ENCODE measurements at regions not wholly inside any gene's neighbourhood (a gene's known extent, or its start where the extent isn't known, plus 50 kb on each side); places are given as distances from the start of the nearest gene placed in this dataset.

DNA sequence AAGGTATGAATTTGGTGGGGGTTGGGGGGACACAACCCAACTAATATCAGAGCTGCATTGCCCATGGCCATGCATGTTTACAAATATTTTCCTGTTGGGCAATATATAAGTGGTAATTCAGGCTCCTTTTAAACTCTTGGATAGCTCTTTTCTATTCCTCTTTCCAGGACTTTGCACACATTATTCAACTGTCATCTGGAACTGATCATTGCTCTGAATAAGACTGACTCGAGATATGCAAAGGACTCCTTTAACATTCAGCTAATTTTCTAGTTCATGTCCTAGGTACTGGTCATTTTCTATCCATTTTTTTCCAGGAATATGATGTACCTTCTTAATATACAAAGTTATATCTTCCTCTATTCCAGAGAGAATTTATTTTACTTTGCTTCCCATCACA, 89.5 kb upstream of the STK32A start:
- H2AFZ ChIP-seq (ENCODE audit: low read depth, low read length): no peak overlapping the region
- ChIA-PET POLR2A (no interaction called here), CTCF (interaction anchor here (0.6 kb wide), 1 partner anchor 44 kb away, joined by 3 read pairs; no protein-coding TSS in a partner anchor)
- no peak for FAIRE-seq
- no TSS peak for BruUV-seq (replicated peaks)
- intact Hi-C loops (cut with micrococcal nuclease) (no loop called here), dilution Hi-C loops (cut with MboI; ENCODE audit: extremely low pct_ligation_motif_present, low sequenced_read_pairs) (no loop called here)
- no peaks in the 10 kb centered on the region for H3K9me1 ChIP-seq (replicated peaks; ENCODE audit: control insufficient read depth, extremely low read depth, insufficient read depth, low read length)
- no peaks in the 10 kb centered on the region for H4K20me1 ChIP-seq (replicated peaks; ENCODE audit: control insufficient read depth, extremely low read depth, insufficient read depth, low read length)
- H3K27ac ChIP-seq (ENCODE audit: insufficient read depth, low read depth, low read length): no peak overlapping the region
- no peaks in the 10 kb centered on the region for H3K79me2 ChIP-seq (ENCODE audit: control insufficient read depth, insufficient read depth, low read length)
- no peak overlapping the region for H3K4me2 ChIP-seq (ENCODE audit: insufficient read depth, low read length)
- H3K27me3 ChIP-seq (ENCODE audit: control insufficient read depth in 2 of 2, insufficient read depth in 2 of 2, low read length in 2 of 2): no peaks in the 10 kb centered on the region
- H3K4me3 ChIP-seq (replicated peaks in 1 of 3; ENCODE audit: insufficient read depth in 1 of 3, low read depth in 1 of 3, low read length in 3 of 3): no peak overlapping the region
- H3K36me3 ChIP-seq (ENCODE audit: control insufficient read depth in 2 of 2, extremely low read depth in 1 of 2, insufficient read depth in 2 of 2, low read length in 2 of 2): no peaks in the 10 kb centered on the region
- no peaks in the 10 kb centered on the region for H3K4me1 ChIP-seq (ENCODE audit: control insufficient read depth, extremely low read depth, insufficient read depth, low read length)
- H3K9me3 ChIP-seq (replicated peaks; ENCODE audit: control insufficient read depth, insufficient read depth, low read length): no peaks in the 10 kb centered on the region
- no peak for DNase-seq (ENCODE audit: low read depth, low spot score)
- no peak overlapping the region for H3K9ac ChIP-seq (replicated peaks; ENCODE audit: extremely low read depth, insufficient read depth, low read length)
- TF ChIP-seq GATA2 (IDR thresholded peaks at IDR 0.05; ENCODE audit: insufficient read depth, insufficient read length, low read depth, low read length) (no peak), POLR2A (IDR thresholded peaks at IDR 0.05; ENCODE audit: low read depth, low read length) (no peak), POLR2AphosphoS5 (IDR thresholded peaks at IDR 0.05; ENCODE audit: insufficient read depth, low read depth, low read length) (no peak), EZH2 (IDR thresholded peaks at IDR 0.05; ENCODE audit: borderline replicate concordance, low read depth, low read length, severe bottlenecking) (no peak), FOS (IDR thresholded peaks at IDR 0.05; ENCODE audit: borderline replicate concordance, insufficient read depth, low read length) (no peak), JUN (IDR thresholded peaks at IDR 0.05; ENCODE audit: borderline replicate concordance, insufficient read depth, insufficient read length, low read depth) (no peak)

DNA sequence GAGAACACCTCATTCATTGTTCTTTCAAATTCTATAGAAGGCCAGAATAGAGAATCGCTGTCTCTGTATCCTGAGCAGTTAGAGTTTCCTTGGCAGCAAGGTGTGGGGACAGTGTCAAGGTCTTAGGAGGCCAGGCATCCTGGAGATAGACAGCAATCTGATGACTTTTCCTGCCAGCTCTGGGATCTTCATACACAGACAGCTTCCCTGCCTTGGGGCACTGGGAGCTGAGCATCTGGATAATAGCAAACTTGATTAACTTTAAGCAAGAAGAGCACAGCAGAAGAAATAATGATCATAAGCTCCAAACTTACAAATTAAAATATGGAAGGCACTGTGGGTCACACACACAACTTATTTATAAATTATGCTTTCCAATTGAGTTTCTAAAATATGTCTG, 86.1 kb upstream of the STK32A start:
- DNase-seq (ENCODE audit: low read depth, low spot score): no peak
- no peak overlapping the region for H3K4me2 ChIP-seq (ENCODE audit: insufficient read depth, low read length)
- no peaks in the 10 kb centered on the region for H3K36me3 ChIP-seq (ENCODE audit: control insufficient read depth in 2 of 2, extremely low read depth in 1 of 2, insufficient read depth in 2 of 2, low read length in 2 of 2)
- no peaks in the 10 kb centered on the region for H3K27me3 ChIP-seq (ENCODE audit: control insufficient read depth in 2 of 2, insufficient read depth in 2 of 2, low read length in 2 of 2)
- CTCF ChIA-PET: interaction anchor here (1.8 kb wide), 1 partner anchor 40 kb away, joined by 6 read pairs; no protein-coding TSS in a partner anchor
- no peaks in the 10 kb centered on the region for H3K4me1 ChIP-seq (ENCODE audit: control insufficient read depth, extremely low read depth, insufficient read depth, low read length)
- no peak overlapping the region for H3K27ac ChIP-seq (ENCODE audit: insufficient read depth, low read depth, low read length)
- no peak overlapping the region for H2AFZ ChIP-seq (ENCODE audit: low read depth, low read length)
- H3K4me3 ChIP-seq (replicated peaks in 1 of 3; ENCODE audit: insufficient read depth in 1 of 3, low read depth in 1 of 3, low read length in 3 of 3): no peak overlapping the region
- no peak overlapping the region for H3K9ac ChIP-seq (replicated peaks; ENCODE audit: extremely low read depth, insufficient read depth, low read length)
- H3K9me3 ChIP-seq (replicated peaks; ENCODE audit: control insufficient read depth, insufficient read depth, low read length): no peaks in the 10 kb centered on the region
- TF ChIP-seq EZH2 (IDR thresholded peaks at IDR 0.05; ENCODE audit: borderline replicate concordance, low read depth, low read length, severe bottlenecking) (no peak), MYC (IDR thresholded peaks at IDR 0.05; ENCODE audit: low read depth, low read length) (no peak), JUN (IDR thresholded peaks at IDR 0.05; ENCODE audit: borderline replicate concordance, insufficient read depth, insufficient read length, low read depth) (no peak), POLR2AphosphoS5 (IDR thresholded peaks at IDR 0.05; ENCODE audit: insufficient read depth, low read depth, low read length) (no peak), FOS (IDR thresholded peaks at IDR 0.05; ENCODE audit: borderline replicate concordance, insufficient read depth, low read length) (no peak), GATA2 (IDR thresholded peaks at IDR 0.05; ENCODE audit: insufficient read depth, insufficient read length, low read depth, low read length) (no peak), POLR2A (IDR thresholded peaks at IDR 0.05; ENCODE audit: low read depth, low read length) (no peak)
- TF ChIP-seq, protein P1, sequence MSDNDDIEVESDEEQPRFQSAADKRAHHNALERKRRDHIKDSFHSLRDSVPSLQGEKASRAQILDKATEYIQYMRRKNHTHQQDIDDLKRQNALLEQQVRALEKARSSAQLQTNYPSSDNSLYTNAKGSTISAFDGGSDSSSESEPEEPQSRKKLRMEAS (IDR thresholded peaks at IDR 0.05; ENCODE audit: insufficient read depth, insufficient read length): no peak
- TF ChIP-seq, protein P2, sequence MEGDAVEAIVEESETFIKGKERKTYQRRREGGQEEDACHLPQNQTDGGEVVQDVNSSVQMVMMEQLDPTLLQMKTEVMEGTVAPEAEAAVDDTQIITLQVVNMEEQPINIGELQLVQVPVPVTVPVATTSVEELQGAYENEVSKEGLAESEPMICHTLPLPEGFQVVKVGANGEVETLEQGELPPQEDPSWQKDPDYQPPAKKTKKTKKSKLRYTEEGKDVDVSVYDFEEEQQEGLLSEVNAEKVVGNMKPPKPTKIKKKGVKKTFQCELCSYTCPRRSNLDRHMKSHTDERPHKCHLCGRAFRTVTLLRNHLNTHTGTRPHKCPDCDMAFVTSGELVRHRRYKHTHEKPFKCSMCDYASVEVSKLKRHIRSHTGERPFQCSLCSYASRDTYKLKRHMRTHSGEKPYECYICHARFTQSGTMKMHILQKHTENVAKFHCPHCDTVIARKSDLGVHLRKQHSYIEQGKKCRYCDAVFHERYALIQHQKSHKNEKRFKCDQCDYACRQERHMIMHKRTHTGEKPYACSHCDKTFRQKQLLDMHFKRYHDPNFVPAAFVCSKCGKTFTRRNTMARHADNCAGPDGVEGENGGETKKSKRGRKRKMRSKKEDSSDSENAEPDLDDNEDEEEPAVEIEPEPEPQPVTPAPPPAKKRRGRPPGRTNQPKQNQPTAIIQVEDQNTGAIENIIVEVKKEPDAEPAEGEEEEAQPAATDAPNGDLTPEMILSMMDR (IDR thresholded peaks at IDR 0.05; ENCODE audit: extremely low read depth in 1 of 2, insufficient read depth in 1 of 2, low read depth in 1 of 2, low read length in 2 of 2): no peak
- BruUV-seq (replicated peaks): no TSS peak
- POLR2A ChIA-PET: no interaction called here
- no peaks in the 10 kb centered on the region for H4K20me1 ChIP-seq (replicated peaks; ENCODE audit: control insufficient read depth, extremely low read depth, insufficient read depth, low read length)
- intact Hi-C loops (cut with micrococcal nuclease): no loop called here
- no peaks in the 10 kb centered on the region for H3K9me1 ChIP-seq (replicated peaks; ENCODE audit: control insufficient read depth, extremely low read depth, insufficient read depth, low read length)
- FAIRE-seq: no peak
- dilution Hi-C loops (cut with MboI; ENCODE audit: extremely low pct_ligation_motif_present, low sequenced_read_pairs): no loop called here
- no peaks in the 10 kb centered on the region for H3K79me2 ChIP-seq (ENCODE audit: control insufficient read depth, insufficient read depth, low read length)

All from endothelial cell of umbilical vein (primary cell).